PC-3 (cell line): ENCODE measurements at regions not wholly inside any gene's neighbourhood (a gene's known extent, or its start where the extent isn't known, plus 50 kb on each side); places are given as distances from the start of the nearest gene placed in this dataset.

Experiments
- ATAC-seq: fragments of 200-7000 bp; cut with Tn5 transposase; 2 replicates; pipeline ENCODE4 v1.9.1; 2020; ENCODE audit warnings: mild to moderate bottlenecking, moderate library complexity
- BruUV-seq: library from RNA; stranded (reverse); fragments of 400-500 nt; replicated peaks from 2 replicates; lab custom pipeline; 2021; lab: Mats Ljungman, UMichigan
- CTCF ChIA-PET: fragments of 300-600 bp; sonication (Branson Sonifier 250); formaldehyde crosslinking; loops from one replicate; lab custom pipeline; 2022; ENCODE audit warnings: antibody characterized with exemption; lab: Charles Lee
- POLR2A ChIA-PET: fragments of 300-600 bp; sonication (Branson Sonifier 250); formaldehyde crosslinking; loops from one replicate; lab custom pipeline; 2022; ENCODE audit warnings: antibody characterized with exemption; ENCODE audit not compliant: unreplicated experiment; lab: Charles Lee
- DNase-seq: peaks from one replicate; pipeline ENCODE4 v3.0.0-alpha.2; 2015
- H2AFZ ChIP-seq: fragments of 300-600 bp; sonication (generic); 2 replicates; pipeline ENCODE4 v1.6.0; 2016; ENCODE audit warnings: antibody characterized with exemption, low read length
- H3F3A ChIP-seq: fragments of 300-600 bp; sonication (generic); one replicate; pipeline ENCODE4 v1.6.0; 2017; ENCODE audit warnings: antibody characterized with exemption, low read length, control low read depth, mild to moderate bottlenecking; ENCODE audit not compliant: unreplicated experiment
- H3K27ac ChIP-seq: fragments of 300-600 bp; sonication (generic); 2 replicates; pipeline ENCODE4 v1.5.1; 2016; ENCODE audit warnings: mild to moderate bottlenecking, low read length
- H3K27me3 ChIP-seq: fragments of 300-600 bp; sonication (generic); 2 replicates; pipeline ENCODE4 v1.6.1; 2016; ENCODE audit warnings: low read length, mixed read lengths
- H3K36me3 ChIP-seq: fragments of 300-600 bp; sonication (generic); 2 replicates; pipeline ENCODE4 v1.6.1; 2016; ENCODE audit warnings: low read depth, mixed run types, low read length, mixed read lengths
- H3K4me1 ChIP-seq: fragments of 300-600 bp; sonication (generic); 2 replicates; pipeline ENCODE4 v1.5.1; 2016; ENCODE audit warnings: low read length; ENCODE audit not compliant: insufficient read depth
- H3K4me2 ChIP-seq: fragments of 300-600 bp; sonication (generic); 2 replicates; pipeline ENCODE4 v1.6.0; 2016; ENCODE audit warnings: low read length
- H3K4me3 ChIP-seq: fragments of 300-600 bp; sonication (generic); 2 replicates; pipeline ENCODE4 v1.5.1; 2016; ENCODE audit warnings: mild to moderate bottlenecking, low read length, mixed read lengths
- H3K79me2 ChIP-seq: fragments of 300-600 bp; sonication (generic); 2 replicates; pipeline ENCODE4 v1.6.1; 2017; ENCODE audit warnings: low read length, mixed read lengths
- H3K9ac ChIP-seq: fragments of 300-600 bp; sonication (generic); 2 replicates; pipeline ENCODE4 v1.6.0; 2016; ENCODE audit warnings: mild to moderate bottlenecking, low read length
- H3K9me2 ChIP-seq: fragments of 300-600 bp; sonication (generic); replicated peaks from 2 replicates; pipeline ENCODE4 v1.6.1; 2016; ENCODE audit warnings: mixed run types, low read length, mixed read lengths
- H3K9me3 ChIP-seq: fragments of 300-600 bp; sonication (generic); 2 replicates; pipeline ENCODE4 v1.6.1; 2016; ENCODE audit warnings: low read length, mixed read lengths
- H4K20me1 ChIP-seq: fragments of 300-600 bp; sonication (generic); 2 replicates; pipeline ENCODE4 v1.6.1; 2016; ENCODE audit warnings: low read length, mixed read lengths
- EZH2 ChIP-seq: fragments of 300-600 bp; sonication (generic); IDR thresholded peaks from one replicate; pipeline ENCODE4 v1.6.1; 2017; ENCODE audit warnings: antibody characterized with exemption, mild to moderate bottlenecking, low read length; ENCODE audit not compliant: unreplicated experiment
- EZH2phosphoT487 ChIP-seq: fragments of 300-600 bp; sonication (generic); IDR thresholded peaks from 2 replicates; pipeline ENCODE4 v1.6.1; 2018; ENCODE audit warnings: mild to moderate bottlenecking, antibody characterized with exemption, low read length, borderline replicate concordance
- intact Hi-C: fragments of 100-400 bp; cut with micrococcal nuclease; formaldehyde crosslinking; loops from 2 replicates; pipeline ENCODE4 v1.9.0; 2023
- TF ChIP-seq, protein P1 (sequence below): fragments of 300-600 bp; sonication (generic); conservative IDR thresholded peaks from 2 replicates; pipeline ENCODE4 v1.5.1; 2017; ENCODE audit warnings: antibody characterized with exemption, low read depth, mild to moderate bottlenecking, low read length

DNA sequence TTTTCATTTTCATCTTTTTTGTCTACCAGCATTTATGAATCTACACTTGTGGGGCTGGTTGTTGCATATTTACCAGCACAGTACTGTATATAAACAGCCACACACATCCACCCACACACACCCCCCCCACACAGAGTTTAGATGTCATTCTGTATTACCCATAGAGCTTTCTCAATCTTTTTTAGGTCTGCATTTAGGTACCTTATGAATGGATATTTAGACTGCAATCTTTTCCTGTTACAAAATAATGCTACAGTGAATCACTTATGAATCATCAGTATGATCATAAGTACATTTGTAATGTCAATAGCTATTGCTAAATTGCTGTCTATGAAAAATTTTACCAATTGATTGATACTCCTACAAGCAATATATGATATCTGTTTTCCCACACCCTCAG, 67.3 kb upstream of the STK38L start:
- no peak for TF ChIP-seq EZH2
- no peak for TF ChIP-seq EZH2phosphoT487
- Histone ChIP-seq H3K4me3 (peak overlapping the region; percentile 5; the same call in 1 of the 2 replicates), H3K79me2 (no peaks in the 10 kb centered on the region), H3F3A (peaks cover 21% of the 10 kb centered on the region), H3K9ac (no peak overlapping the region; the same call in 1 of the 2 replicates), H3K27ac (peak overlapping the region; percentile 58), H3K4me2 (peak overlapping the region; percentile 63), H3K27me3 (no peaks in the 10 kb centered on the region), H4K20me1 (no peaks in the 10 kb centered on the region), H3K36me3 (no peaks in the 10 kb centered on the region), H3K9me2 (no peaks in the 10 kb centered on the region), H2AFZ (no peak overlapping the region), H3K4me1 (peaks cover 55% of the 10 kb centered on the region), H3K9me3 (no peaks in the 10 kb centered on the region)
- ATAC-seq: peak; percentile 44
- intact Hi-C loops: loop anchor here (2.0 kb wide), 1 partner anchor 14 kb away; no protein-coding TSS in a partner anchor
- no TSS peak for BruUV-seq
- peak; percentile 94 for DNase-seq
- ChIA-PET POLR2A (no interaction called here), CTCF (interaction anchor here (0.6 to 1.1 kb wide), 2 partner anchors 129 to 161 kb away, joined by 3 to 7 read pairs; no protein-coding TSS in a partner anchor)

DNA sequence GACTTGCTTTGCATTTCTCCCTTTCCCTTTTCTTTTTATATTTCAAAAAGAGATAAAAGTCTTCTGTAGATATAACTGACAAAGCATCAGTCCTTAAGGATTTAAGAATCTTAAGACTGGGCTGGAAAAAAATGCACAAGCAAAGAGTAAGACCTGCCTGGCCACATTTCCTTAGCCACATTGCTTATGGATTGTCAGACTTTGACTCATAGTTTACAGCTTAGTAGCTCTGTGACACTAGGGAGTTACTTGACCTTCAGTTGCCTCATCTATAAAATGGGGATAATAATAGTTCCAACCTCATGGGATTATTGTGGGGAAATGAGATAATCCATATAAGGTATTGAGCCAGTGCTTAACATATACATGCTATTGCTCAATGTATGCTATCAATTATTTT, 66.4 kb upstream of the STK38L start:
- H3K9me2 ChIP-seq: no peaks in the 10 kb centered on the region
- no peaks in the 10 kb centered on the region for H4K20me1 ChIP-seq
- peak overlapping the region; percentile 5; the same call in 1 of the 2 replicates for H3K4me3 ChIP-seq
- no peaks in the 10 kb centered on the region for H3K36me3 ChIP-seq
- H3K4me1 ChIP-seq: peaks cover 61% of the 10 kb centered on the region
- peak; percentile 91 for DNase-seq
- TF ChIP-seq EZH2phosphoT487 (no peak), EZH2 (no peak)
- TF ChIP-seq, protein P1, sequence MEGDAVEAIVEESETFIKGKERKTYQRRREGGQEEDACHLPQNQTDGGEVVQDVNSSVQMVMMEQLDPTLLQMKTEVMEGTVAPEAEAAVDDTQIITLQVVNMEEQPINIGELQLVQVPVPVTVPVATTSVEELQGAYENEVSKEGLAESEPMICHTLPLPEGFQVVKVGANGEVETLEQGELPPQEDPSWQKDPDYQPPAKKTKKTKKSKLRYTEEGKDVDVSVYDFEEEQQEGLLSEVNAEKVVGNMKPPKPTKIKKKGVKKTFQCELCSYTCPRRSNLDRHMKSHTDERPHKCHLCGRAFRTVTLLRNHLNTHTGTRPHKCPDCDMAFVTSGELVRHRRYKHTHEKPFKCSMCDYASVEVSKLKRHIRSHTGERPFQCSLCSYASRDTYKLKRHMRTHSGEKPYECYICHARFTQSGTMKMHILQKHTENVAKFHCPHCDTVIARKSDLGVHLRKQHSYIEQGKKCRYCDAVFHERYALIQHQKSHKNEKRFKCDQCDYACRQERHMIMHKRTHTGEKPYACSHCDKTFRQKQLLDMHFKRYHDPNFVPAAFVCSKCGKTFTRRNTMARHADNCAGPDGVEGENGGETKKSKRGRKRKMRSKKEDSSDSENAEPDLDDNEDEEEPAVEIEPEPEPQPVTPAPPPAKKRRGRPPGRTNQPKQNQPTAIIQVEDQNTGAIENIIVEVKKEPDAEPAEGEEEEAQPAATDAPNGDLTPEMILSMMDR: no peak
- peak; percentile 28; the same call in 1 of the 2 replicates for ATAC-seq
- no TSS peak for BruUV-seq
- no peaks in the 10 kb centered on the region for H3K9me3 ChIP-seq
- peak overlapping the region; percentile 58 for H3K27ac ChIP-seq
- intact Hi-C loops: loop anchor here (2.0 kb wide), 1 partner anchor 15 kb away; no protein-coding TSS in a partner anchor
- ChIA-PET POLR2A (no interaction called here), CTCF (no interaction called here)
- peak overlapping the region; percentile 63 for H3K4me2 ChIP-seq
- H3K79me2 ChIP-seq: no peaks in the 10 kb centered on the region
- H2AFZ ChIP-seq: no peak overlapping the region
- H3F3A ChIP-seq: peaks cover 21% of the 10 kb centered on the region
- peak overlapping the region; percentile 5; the same call in 1 of the 2 replicates for H3K9ac ChIP-seq
- no peaks in the 10 kb centered on the region for H3K27me3 ChIP-seq

DNA sequence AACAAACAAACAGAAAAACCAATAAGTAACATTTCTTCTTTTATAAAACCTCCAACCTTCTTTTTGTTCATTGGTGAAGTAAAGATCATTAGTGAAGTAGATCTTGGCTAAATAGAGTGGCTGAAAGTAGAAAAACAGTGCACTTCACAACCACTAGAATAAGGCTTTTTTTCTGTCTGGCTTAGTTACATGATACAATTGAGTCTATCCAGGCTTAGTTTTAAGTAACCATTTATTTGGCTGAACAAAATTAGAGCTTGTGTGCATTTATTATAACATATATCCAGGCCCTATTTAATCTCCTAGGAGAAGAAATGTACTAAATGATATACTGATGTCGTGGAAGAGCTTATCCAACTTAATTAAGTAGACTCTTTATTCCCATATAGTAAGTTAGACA, 65.8 kb upstream of the STK38L start:
- H3K4me1 ChIP-seq: peaks cover 61% of the 10 kb centered on the region
- no peaks in the 10 kb centered on the region for H3K9me3 ChIP-seq
- no peaks in the 10 kb centered on the region for H3K9me2 ChIP-seq
- peaks cover 21% of the 10 kb centered on the region for H3F3A ChIP-seq
- DNase-seq (no peak), ATAC-seq (no peak)
- no peak overlapping the region for H3K9ac ChIP-seq
- BruUV-seq: no TSS peak
- CTCF ChIA-PET: no interaction called here
- POLR2A ChIA-PET: no interaction called here
- H3K4me3 ChIP-seq: no peak overlapping the region
- intact Hi-C loops: no loop called here
- no peaks in the 10 kb centered on the region for H3K27me3 ChIP-seq
- H3K27ac ChIP-seq: 0 out of 2 replicates have a peak overlapping the region, but pooled peaks have one; percentile 7
- no peaks in the 10 kb centered on the region for H3K36me3 ChIP-seq
- H4K20me1 ChIP-seq: no peaks in the 10 kb centered on the region
- peak overlapping the region; percentile 62; the same call in 1 of the 2 replicates for H3K4me2 ChIP-seq
- no peak overlapping the region for H2AFZ ChIP-seq
- no peaks in the 10 kb centered on the region for H3K79me2 ChIP-seq
- TF ChIP-seq, protein P1: no peak
- TF ChIP-seq EZH2phosphoT487 (no peak), EZH2 (no peak)
